HEK293 (cell line): ENCODE measurements at regions not wholly inside any gene's neighbourhood (a gene's known extent, or its start where the extent isn't known, plus 50 kb on each side); places are given as distances from the start of the nearest gene placed in this dataset.

Experiments used
- CTCF ChIA-PET: fragments of 350-600 bp; formaldehyde crosslinking; extraction: SDS; loops from one replicate; lab custom pipeline; 2021; ENCODE audit warnings: antibody characterized with exemption; lab: Yijun Ruan, JAX
- POLR2A ChIA-PET: fragments of 300-600 bp; formaldehyde crosslinking; extraction: SDS; loops from one replicate; lab custom pipeline; 2020; ENCODE audit warnings: antibody characterized with exemption, inconsistent platforms; lab: Yijun Ruan, JAX
- H3K27ac ChIP-seq: fragments of 200-500 bp; sonication (Bioruptor generic); 2 replicates; pipeline ENCODE4 v1.5.1; 2014; ENCODE audit warnings: low read depth, low read length, control low read depth, inconsistent platforms; ENCODE audit errors: extremely low read depth
- H3K36me3 ChIP-seq, 2 experiments: fragments of 200-500 bp in 1 of 2; sonication (Bioruptor generic) in 1 of 2; 1 replicate in 1 of 2; 2 replicates in 1 of 2; pipeline ENCODE4 v1.5.1; 2014 to 2017; ENCODE audit warnings: inconsistent platforms in 2 of 2, low read length in 2 of 2; ENCODE audit not compliant: control insufficient read depth in 2 of 2, insufficient read depth in 1 of 2
- H3K4me1 ChIP-seq: fragments of 200-500 bp; sonication (Bioruptor generic); 2 replicates; pipeline ENCODE4 v1.5.1; 2014; ENCODE audit warnings: mild to moderate bottlenecking, low read length, inconsistent platforms; ENCODE audit not compliant: control insufficient read depth, insufficient read depth
- H3K4me3 ChIP-seq: 2 replicates; pipeline ENCODE4 v1.5.1; 2011; ENCODE audit warnings: low read depth, mild to moderate bottlenecking, control low read depth, low read length, moderate library complexity
- H3K9me3 ChIP-seq: fragments of 200-500 bp; sonication (Bioruptor generic); 2 replicates; pipeline ENCODE4 v1.5.1; 2014; ENCODE audit warnings: low read depth, low read length, inconsistent platforms; ENCODE audit not compliant: control insufficient read depth, insufficient read depth
- EGR2 ChIP-seq: fragments of 450-650 bp; formaldehyde crosslinking; IDR thresholded peaks from 2 replicates; pipeline ENCODE4 v1.5.1; 2016; ENCODE audit warnings: low read depth, missing biosample characterization, missing genetic modification characterization
- RBAK ChIP-seq: fragments of 450-650 bp; formaldehyde crosslinking; IDR thresholded peaks from 2 replicates; pipeline ENCODE4 v1.5.1; 2016; ENCODE audit warnings: missing biosample characterization, missing genetic modification characterization
- ZBTB21 ChIP-seq: fragments of 450-650 bp; formaldehyde crosslinking; IDR thresholded peaks from 2 replicates; pipeline ENCODE4 v1.5.1; 2017; ENCODE audit warnings: missing biosample characterization, missing genetic modification characterization
- ZBTB48 ChIP-seq: fragments of 450-650 bp; formaldehyde crosslinking; IDR thresholded peaks from 2 replicates; pipeline ENCODE4 v1.5.1; 2016; ENCODE audit warnings: missing biosample characterization, missing genetic modification characterization
- ZNF112 ChIP-seq: fragments of 450-650 bp; formaldehyde crosslinking; IDR thresholded peaks from 2 replicates; pipeline ENCODE4 v1.5.0; 2017; ENCODE audit warnings: missing biosample characterization, missing genetic modification characterization
- ZNF23 ChIP-seq: fragments of 450-650 bp; formaldehyde crosslinking; IDR thresholded peaks from 2 replicates; pipeline ENCODE4 v1.5.1; 2016; ENCODE audit warnings: missing biosample characterization, missing genetic modification characterization, borderline replicate concordance
- ZNF394 ChIP-seq: fragments of 450-650 bp; formaldehyde crosslinking; IDR thresholded peaks from 2 replicates; pipeline ENCODE4 v1.5.1; 2016; ENCODE audit warnings: missing biosample characterization, missing genetic modification characterization, mild to moderate bottlenecking, moderate library complexity, borderline replicate concordance
- ZNF416 ChIP-seq: fragments of 450-650 bp; formaldehyde crosslinking; IDR thresholded peaks from 2 replicates; pipeline ENCODE4 v1.5.1; 2016; ENCODE audit warnings: missing biosample characterization, missing genetic modification characterization
- ZNF473 ChIP-seq: fragments of 450-650 bp; formaldehyde crosslinking; IDR thresholded peaks from 2 replicates; pipeline ENCODE4 v1.5.1; 2017; ENCODE audit warnings: missing biosample characterization, missing genetic modification characterization
- ZNF48 ChIP-seq: fragments of 450-650 bp; formaldehyde crosslinking; IDR thresholded peaks from 2 replicates; pipeline ENCODE4 v1.5.1; 2016; ENCODE audit warnings: missing biosample characterization, missing genetic modification characterization
- ZSCAN23 ChIP-seq: fragments of 450-650 bp; formaldehyde crosslinking; IDR thresholded peaks from 2 replicates; pipeline ENCODE4 v1.5.1; 2016; ENCODE audit warnings: missing biosample characterization, missing genetic modification characterization
- TF ChIP-seq, protein P1 (sequence below): fragments of 450-650 bp; formaldehyde crosslinking; IDR thresholded peaks from 2 replicates; pipeline ENCODE4 v1.5.1; 2016; ENCODE audit warnings: missing biosample characterization, missing genetic modification characterization, borderline replicate concordance
- TF ChIP-seq, protein P2 (sequence below): fragments of 450-650 bp; formaldehyde crosslinking; IDR thresholded peaks from 2 replicates; pipeline ENCODE4 v1.5.0; 2017; ENCODE audit warnings: missing biosample characterization, missing genetic modification characterization, borderline replicate concordance
- TF ChIP-seq, protein P3 (sequence below): fragments of 450-650 bp; formaldehyde crosslinking; IDR thresholded peaks from 2 replicates; pipeline ENCODE4 v1.5.1; 2016; ENCODE audit warnings: missing biosample characterization, missing genetic modification characterization

DNA sequence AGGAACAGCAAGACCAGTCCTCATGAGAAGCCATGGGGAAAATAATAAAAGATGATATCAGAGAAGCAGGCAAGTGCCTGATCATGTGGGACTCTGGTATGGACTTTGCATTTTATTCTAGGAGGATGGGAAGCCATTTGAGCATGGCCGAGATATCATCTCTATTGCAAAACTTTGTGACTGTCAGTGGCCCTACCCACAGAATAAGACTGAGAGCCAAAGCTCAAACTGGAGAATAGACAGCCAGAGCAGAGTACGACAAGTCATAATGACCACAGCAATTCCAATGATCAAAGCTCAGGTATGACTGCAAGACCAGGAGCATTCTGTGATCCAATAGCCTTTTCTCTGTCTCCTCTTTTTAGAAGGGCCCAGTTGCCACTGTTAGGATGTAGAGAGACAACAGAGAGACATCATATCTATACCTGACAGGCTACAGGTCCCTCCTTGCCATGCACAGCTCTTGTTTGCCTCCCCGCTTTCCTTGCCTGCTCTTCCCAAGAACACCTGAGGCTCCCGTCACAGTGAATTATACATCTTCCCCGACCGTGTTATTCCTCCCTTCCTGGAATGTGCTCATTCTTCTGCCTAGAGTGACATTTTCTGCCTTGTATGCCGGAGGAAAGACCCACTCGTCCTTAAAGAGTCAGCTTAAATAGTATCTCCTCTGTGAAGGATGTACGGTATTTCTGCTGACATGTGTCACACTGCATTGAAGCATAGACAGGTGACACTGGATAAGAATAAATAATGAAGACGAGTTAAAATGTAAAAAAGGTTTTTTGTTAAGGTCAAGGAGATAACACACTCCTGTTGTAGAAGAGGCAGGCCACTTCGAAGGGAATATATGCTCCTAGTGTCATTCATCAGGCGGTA lies 248.7 kb upstream of the MAP3K1 start:
- no peak overlapping the region for H3K4me3 ChIP-seq
- no peaks in the 10 kb centered on the region for H3K36me3 ChIP-seq
- no peaks in the 10 kb centered on the region for H3K4me1 ChIP-seq
- ChIA-PET CTCF (no interaction called here), POLR2A (no interaction called here)
- H3K9me3 ChIP-seq, result no peaks in the 10 kb centered on the region
- no peak overlapping the region for H3K27ac ChIP-seq
- no peak for TF ChIP-seq RBAK
- no peak for TF ChIP-seq ZBTB48 (tag by site-specific recombination)
- TF ChIP-seq ZSCAN23, result no peak

DNA sequence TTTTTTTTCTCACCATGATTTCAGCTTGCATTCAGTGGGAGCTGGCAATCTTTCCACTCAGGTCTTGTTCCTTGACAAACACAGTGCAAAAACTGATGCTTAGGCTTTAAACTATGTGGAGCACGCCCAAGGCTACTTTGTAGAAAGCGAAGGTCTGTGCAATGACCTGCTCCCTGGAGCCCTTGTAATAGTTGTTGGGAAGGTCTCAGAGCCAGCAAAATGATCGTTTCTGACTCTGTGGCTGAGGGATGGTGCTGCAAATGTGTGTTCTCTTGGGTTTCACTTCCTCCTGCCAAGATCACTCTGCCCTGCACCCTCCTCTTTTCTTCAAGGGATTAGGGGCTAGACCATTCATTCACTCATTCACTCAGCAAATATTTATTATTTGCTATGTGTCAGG lies 249.7 kb upstream of the MAP3K1 start:
- ChIA-PET POLR2A (no interaction called here), CTCF (interaction anchor here (0.6 kb wide), 1 partner anchor 704 kb away, joined by 3 read pairs; no protein-coding TSS in a partner anchor)
- H3K9me3 ChIP-seq, result no peaks in the 10 kb centered on the region
- TF ChIP-seq, protein P1, sequence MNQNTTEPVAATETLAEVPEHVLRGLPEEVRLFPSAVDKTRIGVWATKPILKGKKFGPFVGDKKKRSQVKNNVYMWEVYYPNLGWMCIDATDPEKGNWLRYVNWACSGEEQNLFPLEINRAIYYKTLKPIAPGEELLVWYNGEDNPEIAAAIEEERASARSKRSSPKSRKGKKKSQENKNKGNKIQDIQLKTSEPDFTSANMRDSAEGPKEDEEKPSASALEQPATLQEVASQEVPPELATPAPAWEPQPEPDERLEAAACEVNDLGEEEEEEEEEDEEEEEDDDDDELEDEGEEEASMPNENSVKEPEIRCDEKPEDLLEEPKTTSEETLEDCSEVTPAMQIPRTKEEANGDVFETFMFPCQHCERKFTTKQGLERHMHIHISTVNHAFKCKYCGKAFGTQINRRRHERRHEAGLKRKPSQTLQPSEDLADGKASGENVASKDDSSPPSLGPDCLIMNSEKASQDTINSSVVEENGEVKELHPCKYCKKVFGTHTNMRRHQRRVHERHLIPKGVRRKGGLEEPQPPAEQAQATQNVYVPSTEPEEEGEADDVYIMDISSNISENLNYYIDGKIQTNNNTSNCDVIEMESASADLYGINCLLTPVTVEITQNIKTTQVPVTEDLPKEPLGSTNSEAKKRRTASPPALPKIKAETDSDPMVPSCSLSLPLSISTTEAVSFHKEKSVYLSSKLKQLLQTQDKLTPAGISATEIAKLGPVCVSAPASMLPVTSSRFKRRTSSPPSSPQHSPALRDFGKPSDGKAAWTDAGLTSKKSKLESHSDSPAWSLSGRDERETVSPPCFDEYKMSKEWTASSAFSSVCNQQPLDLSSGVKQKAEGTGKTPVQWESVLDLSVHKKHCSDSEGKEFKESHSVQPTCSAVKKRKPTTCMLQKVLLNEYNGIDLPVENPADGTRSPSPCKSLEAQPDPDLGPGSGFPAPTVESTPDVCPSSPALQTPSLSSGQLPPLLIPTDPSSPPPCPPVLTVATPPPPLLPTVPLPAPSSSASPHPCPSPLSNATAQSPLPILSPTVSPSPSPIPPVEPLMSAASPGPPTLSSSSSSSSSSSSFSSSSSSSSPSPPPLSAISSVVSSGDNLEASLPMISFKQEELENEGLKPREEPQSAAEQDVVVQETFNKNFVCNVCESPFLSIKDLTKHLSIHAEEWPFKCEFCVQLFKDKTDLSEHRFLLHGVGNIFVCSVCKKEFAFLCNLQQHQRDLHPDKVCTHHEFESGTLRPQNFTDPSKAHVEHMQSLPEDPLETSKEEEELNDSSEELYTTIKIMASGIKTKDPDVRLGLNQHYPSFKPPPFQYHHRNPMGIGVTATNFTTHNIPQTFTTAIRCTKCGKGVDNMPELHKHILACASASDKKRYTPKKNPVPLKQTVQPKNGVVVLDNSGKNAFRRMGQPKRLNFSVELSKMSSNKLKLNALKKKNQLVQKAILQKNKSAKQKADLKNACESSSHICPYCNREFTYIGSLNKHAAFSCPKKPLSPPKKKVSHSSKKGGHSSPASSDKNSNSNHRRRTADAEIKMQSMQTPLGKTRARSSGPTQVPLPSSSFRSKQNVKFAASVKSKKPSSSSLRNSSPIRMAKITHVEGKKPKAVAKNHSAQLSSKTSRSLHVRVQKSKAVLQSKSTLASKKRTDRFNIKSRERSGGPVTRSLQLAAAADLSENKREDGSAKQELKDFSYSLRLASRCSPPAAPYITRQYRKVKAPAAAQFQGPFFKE (tag by site-specific recombination), result no peak
- TF ChIP-seq RBAK (no peak), ZNF394 (tag by site-specific recombination) (no peak), ZBTB21 (tag by site-specific recombination) (no peak), EGR2 (tag by site-specific recombination) (no peak), ZNF48 (tag by site-specific recombination) (no peak), ZNF112 (no peak), ZNF473 (tag by site-specific recombination) (no peak), ZBTB48 (tag by site-specific recombination) (no peak), ZNF416 (tag by site-specific recombination) (no peak), ZNF23 (no peak)
- TF ChIP-seq, protein P2, sequence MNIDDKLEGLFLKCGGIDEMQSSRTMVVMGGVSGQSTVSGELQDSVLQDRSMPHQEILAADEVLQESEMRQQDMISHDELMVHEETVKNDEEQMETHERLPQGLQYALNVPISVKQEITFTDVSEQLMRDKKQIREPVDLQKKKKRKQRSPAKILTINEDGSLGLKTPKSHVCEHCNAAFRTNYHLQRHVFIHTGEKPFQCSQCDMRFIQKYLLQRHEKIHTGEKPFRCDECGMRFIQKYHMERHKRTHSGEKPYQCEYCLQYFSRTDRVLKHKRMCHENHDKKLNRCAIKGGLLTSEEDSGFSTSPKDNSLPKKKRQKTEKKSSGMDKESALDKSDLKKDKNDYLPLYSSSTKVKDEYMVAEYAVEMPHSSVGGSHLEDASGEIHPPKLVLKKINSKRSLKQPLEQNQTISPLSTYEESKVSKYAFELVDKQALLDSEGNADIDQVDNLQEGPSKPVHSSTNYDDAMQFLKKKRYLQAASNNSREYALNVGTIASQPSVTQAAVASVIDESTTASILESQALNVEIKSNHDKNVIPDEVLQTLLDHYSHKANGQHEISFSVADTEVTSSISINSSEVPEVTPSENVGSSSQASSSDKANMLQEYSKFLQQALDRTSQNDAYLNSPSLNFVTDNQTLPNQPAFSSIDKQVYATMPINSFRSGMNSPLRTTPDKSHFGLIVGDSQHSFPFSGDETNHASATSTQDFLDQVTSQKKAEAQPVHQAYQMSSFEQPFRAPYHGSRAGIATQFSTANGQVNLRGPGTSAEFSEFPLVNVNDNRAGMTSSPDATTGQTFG (tag by site-specific recombination), result no peak
- TF ChIP-seq, protein P3, sequence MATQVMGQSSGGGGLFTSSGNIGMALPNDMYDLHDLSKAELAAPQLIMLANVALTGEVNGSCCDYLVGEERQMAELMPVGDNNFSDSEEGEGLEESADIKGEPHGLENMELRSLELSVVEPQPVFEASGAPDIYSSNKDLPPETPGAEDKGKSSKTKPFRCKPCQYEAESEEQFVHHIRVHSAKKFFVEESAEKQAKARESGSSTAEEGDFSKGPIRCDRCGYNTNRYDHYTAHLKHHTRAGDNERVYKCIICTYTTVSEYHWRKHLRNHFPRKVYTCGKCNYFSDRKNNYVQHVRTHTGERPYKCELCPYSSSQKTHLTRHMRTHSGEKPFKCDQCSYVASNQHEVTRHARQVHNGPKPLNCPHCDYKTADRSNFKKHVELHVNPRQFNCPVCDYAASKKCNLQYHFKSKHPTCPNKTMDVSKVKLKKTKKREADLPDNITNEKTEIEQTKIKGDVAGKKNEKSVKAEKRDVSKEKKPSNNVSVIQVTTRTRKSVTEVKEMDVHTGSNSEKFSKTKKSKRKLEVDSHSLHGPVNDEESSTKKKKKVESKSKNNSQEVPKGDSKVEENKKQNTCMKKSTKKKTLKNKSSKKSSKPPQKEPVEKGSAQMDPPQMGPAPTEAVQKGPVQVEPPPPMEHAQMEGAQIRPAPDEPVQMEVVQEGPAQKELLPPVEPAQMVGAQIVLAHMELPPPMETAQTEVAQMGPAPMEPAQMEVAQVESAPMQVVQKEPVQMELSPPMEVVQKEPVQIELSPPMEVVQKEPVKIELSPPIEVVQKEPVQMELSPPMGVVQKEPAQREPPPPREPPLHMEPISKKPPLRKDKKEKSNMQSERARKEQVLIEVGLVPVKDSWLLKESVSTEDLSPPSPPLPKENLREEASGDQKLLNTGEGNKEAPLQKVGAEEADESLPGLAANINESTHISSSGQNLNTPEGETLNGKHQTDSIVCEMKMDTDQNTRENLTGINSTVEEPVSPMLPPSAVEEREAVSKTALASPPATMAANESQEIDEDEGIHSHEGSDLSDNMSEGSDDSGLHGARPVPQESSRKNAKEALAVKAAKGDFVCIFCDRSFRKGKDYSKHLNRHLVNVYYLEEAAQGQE, result no peak
- H3K36me3 ChIP-seq, result no peaks in the 10 kb centered on the region
- no peaks in the 10 kb centered on the region for H3K4me1 ChIP-seq
- H3K4me3 ChIP-seq, result no peak overlapping the region
- no peak overlapping the region for H3K27ac ChIP-seq
